Mesenteric fat pad (tissue), 1 donor: ENCODE measurements at regions not wholly inside any gene's neighbourhood (a gene's known extent, or its start where the extent isn't known, plus 50 kb on each side); places are given as distances from the start of the nearest gene placed in this dataset.
A peak's percentile ranks its signal among the peaks of the same experiment; 100 is the strongest.
"Not testable (repeated sequence)": the region's sequence is repeated elsewhere in the genome, so short reads cannot be mapped to it uniquely, and the experiment has no call there.

ENCODE experiments used
- DNase-seq: peaks from one replicate; pipeline ENCODE4 v3.0.0-alpha.2; 2020; ENCODE audit warnings: low spot score
- donor health status: DM: yes; HTN: yes; CAD: no.

GRCh38 chr16:88227026-88227721 is 155.6 kb upstream of the ZNF469 start:
- DNase-seq = not testable (repeated sequence)

- peak; percentile 75 for DNase-seq
Measured at GRCh38 chr16:88227722-88228482, 154.9 kb upstream of the ZNF469 start.

GRCh38 chr16:88228751-88229150 is 154.0 kb upstream of the ZNF469 start:
- DNase-seq = not testable (repeated sequence)

GRCh38 chr16:88229710-88230109 is 153.0 kb upstream of the ZNF469 start:
- not testable (repeated sequence) for DNase-seq

GRCh38 chr16:88230276-88230966 is 152.3 kb upstream of the ZNF469 start:
- DNase-seq = not testable (repeated sequence)

- not testable (repeated sequence) for DNase-seq
Measured at GRCh38 chr16:88230967-88231615, 151.7 kb upstream of the ZNF469 start.

GRCh38 chr16:88231839-88232238 is 150.9 kb upstream of the ZNF469 start:
- not testable (repeated sequence) for DNase-seq

- DNase-seq = not testable (repeated sequence)
Measured at GRCh38 chr16:88232401-88233258, 150.1 kb upstream of the ZNF469 start.

- DNase-seq = not testable (repeated sequence)
Measured at GRCh38 chr16:88233621-88234420, 148.9 kb upstream of the ZNF469 start.

GRCh38 chr16:88234421-88235271 is 148.1 kb upstream of the ZNF469 start:
- DNase-seq = not testable (repeated sequence)

- DNase-seq = not testable (repeated sequence)
Measured at GRCh38 chr16:88235691-88236090, 147.1 kb upstream of the ZNF469 start.

GRCh38 chr16:88236229-88236628 is 146.5 kb upstream of the ZNF469 start:
- not testable (repeated sequence) for DNase-seq

GRCh38 chr16:88237314-88237713 is 145.4 kb upstream of the ZNF469 start:
- DNase-seq = not testable (repeated sequence)

- DNase-seq = not testable (repeated sequence)
Measured at GRCh38 chr16:88237761-88238415, 144.9 kb upstream of the ZNF469 start.

- DNase-seq = peak; percentile 96
Measured at GRCh38 chr16:88238732-88239274, 144.0 kb upstream of the ZNF469 start.

- DNase-seq = not testable (repeated sequence)
Measured at GRCh38 chr16:88240118-88240517, 142.6 kb upstream of the ZNF469 start.

GRCh38 chr16:88240776-88241175 is 142.0 kb upstream of the ZNF469 start:
- DNase-seq = not testable (repeated sequence)
